HepG2 (cell line): ENCODE measurements at regions not wholly inside any gene's neighbourhood (a gene's known extent, or its start where the extent isn't known, plus 50 kb on each side); places are given as distances from the start of the nearest gene placed in this dataset.

Source experiments
- ATRX ChIP-seq: sonication (generic); formaldehyde crosslinking; IDR thresholded peaks from 2 replicates; pipeline ENCODE4 v1.4.0; 2020; ENCODE audit warnings: missing genetic modification reagents, borderline replicate concordance
- CBX1 ChIP-seq: IDR thresholded peaks from one replicate; pipeline ENCODE4 v1.6.1; 2016; ENCODE audit warnings: antibody characterized with exemption, low read depth
- CTCF ChIP-seq: sonication (generic); formaldehyde crosslinking; IDR thresholded peaks from 2 replicates; pipeline ENCODE4 v1.5.0; 2020; ENCODE audit warnings: mild to moderate bottlenecking, missing genetic modification reagents, moderate library complexity
- MTA3 ChIP-seq: sonication (generic); formaldehyde crosslinking; IDR thresholded peaks from 2 replicates; pipeline ENCODE4 v1.4.0; 2020; ENCODE audit warnings: missing genetic modification reagents
- MZF1 ChIP-seq: sonication (generic); formaldehyde crosslinking; IDR thresholded peaks from 2 replicates; pipeline ENCODE4 v1.8.1; 2023; ENCODE audit warnings: mild to moderate bottlenecking, missing genetic modification reagents, borderline replicate concordance
- SRSF1 ChIP-seq: fragments of 200-400 bp; formaldehyde crosslinking; optimal IDR thresholded peaks from 2 replicates; pipeline ENCODE3; 2017; ENCODE audit warnings: mild to moderate bottlenecking, low read depth, low read length, moderate library complexity
- TCF12 ChIP-seq, 2 experiments: fragments of 450-650 bp in 1 of 2; sonication (generic) in 1 of 2; formaldehyde crosslinking in 1 of 2; IDR thresholded peaks; 2 replicates each; pipeline versions ENCODE4 v1.6.1 to v1.8.0; 2017 to 2022; ENCODE audit warnings: antibody characterized with exemption in 1 of 2, mild to moderate bottlenecking in 1 of 2, missing genetic modification reagents in 1 of 2, moderate library complexity in 1 of 2
- ZBTB33 ChIP-seq: sonication (generic); formaldehyde crosslinking; IDR thresholded peaks from 2 replicates; pipeline ENCODE4 v1.4.0; 2020; ENCODE audit warnings: missing genetic modification reagents

- no peak for TF ChIP-seq CTCF (CRISPR knock-in tag)
- TF ChIP-seq ZBTB33 (CRISPR knock-in tag), result no peak
- TF ChIP-seq ATRX (CRISPR knock-in tag), result no peak
- TF ChIP-seq TCF12 (IDR thresholded peaks at IDR 0.05), result no peak
- no peak for TF ChIP-seq TCF12 (CRISPR knock-in tag; IDR thresholded peaks at IDR 0.05)
- TF ChIP-seq SRSF1, result no peak
- TF ChIP-seq CBX1, result no peak
- no peak for TF ChIP-seq MZF1 (CRISPR knock-in tag)
- TF ChIP-seq MTA3, result no peak
These were observed 417.5 kb upstream of the ARGLU1 start for GRCh38 chr13:106985481-106985880.
